ENCODE measurements at regions not wholly inside any gene's neighbourhood (a gene's known extent, or its start where the extent isn't known, plus 50 kb on each side); places are given as distances from the start of the nearest gene placed in this dataset.

DNA sequence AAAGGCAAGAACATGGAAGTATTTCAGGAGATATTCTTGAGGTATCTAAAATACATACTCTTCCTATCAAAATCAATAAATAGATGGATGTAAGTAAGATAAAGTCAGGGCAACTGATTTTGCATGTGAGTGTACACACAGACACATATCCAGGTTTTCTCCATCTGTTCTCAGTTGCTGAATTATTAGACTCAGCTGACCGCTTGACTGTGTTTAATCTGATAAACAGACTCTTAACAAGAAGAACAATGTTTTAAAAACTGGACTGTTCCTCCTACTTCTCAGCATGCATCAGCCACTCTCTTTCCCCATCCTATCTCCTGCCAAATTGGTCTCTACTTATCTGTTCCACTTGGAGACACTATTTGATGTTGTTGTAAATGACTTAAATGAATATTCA is 73.5 kb downstream of the GOLGA8G start:
- peak; percentile 0 for DNase-seq

DNA sequence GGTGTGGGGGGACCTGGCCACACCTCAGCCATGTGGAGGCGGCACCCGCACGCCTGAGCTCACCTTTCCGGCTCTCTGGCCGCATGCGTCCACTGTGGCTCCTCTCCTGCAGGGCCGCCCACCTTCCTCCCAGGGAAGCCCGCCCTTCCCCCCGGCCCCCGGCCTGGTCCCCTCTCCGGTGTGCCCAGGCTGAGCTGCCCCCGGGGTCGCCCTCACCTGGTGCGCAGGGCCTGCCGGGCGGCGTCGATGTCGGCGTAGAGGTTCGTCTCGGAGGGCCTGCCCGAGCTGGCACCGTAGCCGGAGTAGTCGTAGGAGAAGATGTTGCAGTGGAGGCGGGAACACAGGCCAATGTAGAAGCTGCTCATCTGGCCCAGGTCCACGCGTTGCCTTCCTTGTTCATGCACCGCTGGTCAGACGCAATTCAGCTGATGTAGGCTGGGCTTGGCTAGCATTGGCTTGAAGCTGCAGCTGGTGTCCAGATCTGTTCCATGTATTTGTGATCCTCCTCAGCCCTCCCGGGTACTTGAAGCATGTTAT is 75.3 kb downstream of the GOLGA8G start:
- DNase-seq = peak; percentile 0

DNA sequence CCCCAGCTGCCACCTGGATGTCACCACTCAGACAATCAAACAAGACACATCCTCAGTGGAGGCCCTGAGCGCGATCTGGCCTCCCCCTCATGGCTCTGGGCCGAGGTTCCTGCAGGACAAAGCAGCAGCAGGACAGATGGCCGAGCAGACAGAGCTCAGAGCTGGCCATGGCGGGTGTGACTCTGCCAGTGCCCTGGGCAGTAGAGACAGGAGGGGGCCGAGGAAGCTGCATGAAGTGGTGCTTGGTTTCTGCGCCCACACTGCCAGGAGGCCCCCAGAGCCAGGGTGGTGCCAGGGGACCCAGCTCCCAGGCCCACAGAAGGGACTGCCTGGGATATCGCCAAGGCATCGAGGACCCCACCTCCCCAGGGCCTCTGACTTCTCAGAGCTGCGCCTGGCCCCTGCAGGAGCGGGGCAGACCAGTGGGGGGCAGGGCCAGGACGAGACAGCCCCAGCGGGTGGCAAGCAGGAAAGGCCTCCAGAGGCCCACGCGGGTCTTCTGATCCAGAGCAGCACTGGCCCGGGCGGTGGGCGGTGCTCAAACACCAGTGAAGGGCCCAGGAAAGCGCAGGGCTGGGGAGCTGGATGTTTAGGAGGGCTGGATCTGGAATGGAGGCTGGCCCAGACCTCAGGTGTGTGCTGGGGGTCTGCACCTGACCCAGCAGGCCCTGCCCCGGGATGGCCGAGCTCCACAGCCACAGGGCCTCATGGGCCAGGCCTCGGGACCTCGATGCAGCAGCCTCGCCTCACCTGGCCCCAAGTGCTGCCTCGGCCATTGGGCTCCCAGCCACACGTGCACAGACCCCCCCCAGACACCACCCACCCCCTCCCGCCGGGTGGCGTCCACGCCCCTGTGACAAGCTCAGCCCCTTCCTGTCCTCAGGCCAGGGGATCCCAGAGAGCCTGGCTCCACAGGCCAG is 76.0 kb downstream of the GOLGA8G start:
- peak; percentile 0 for DNase-seq

DNA sequence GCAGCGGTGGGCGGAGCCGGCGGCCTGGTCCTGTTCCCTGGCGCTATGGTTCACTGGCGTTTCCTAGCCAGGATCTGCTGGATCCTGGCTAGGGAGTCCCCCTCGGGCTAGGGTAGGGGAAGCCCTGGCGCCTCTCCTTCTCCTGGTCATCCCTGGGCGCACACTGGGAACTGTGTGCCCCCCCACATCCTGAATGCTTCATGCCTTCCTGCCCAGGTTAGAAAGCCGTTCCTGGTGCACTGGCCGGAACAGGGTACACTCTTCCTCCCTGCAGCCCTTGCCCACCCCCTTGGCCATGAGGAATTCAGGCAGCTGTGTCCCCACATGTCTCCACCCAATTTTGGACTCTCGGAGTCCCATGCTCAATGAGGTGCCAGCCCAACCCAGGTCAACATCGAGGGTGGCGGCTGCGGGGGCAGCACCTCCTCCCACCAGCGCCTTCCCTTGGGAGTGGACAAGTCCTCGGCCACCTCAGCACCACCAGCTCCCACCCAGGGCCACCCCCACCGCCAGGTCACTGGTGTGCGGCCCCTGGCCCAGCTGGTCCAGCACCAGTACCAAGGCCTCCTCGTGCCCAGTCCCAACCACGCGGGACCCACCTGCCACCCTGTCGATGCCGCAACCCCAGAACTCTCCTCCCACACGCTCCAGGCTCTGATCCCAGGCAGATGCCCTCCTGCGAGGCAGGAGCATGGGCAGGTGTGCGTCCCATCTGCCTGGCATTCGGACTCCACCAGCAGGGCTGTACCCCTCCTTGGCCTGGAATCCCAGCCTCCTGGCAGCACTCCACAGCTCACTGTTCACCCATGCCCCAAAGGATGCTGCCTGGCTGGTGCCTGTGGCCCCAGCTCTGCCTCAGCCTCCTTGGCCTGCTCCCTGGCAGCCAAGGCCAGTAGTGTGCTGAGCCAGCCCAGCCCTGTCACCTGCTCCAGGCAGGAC is 77.0 kb downstream of the GOLGA8G start:
- DNase-seq = peak; percentile 0

DNA sequence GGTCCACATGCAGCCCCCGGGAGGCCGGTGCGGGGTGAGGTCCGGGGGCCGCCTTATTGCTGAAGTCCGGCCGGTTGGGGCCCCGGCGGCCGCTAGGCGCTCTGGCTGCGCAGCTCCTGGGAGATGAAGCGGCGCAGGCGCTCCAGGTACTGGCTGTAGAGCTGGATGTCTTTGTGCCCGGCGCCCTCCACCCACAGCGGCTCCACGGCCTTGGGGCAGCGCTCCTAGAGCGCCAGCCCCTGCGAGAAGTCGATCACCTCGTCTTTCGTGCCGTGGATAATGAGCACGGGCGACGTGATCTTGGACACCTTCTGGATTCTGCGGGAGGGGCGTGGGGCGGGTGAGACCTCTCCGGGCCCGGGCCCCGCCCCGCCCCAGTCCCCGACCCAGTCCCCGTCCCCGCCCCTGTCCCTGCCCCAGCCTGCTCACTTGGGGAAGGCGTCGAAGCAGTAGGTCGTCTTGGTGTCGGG is 76.3 kb downstream of the GOLGA8F start:
- peak; percentile 0 for DNase-seq

Measured in hematopoietic multipotent progenitor cell treated with erythropoietin and hydrocortisone succinate and interleukin-3 and kit ligand, for 8 days (in vitro differentiated cells).